22Rv1 (cell line): ENCODE measurements at regions not wholly inside any gene's neighbourhood (a gene's known extent, or its start where the extent isn't known, plus 50 kb on each side); places are given as distances from the start of the nearest gene placed in this dataset.

Experiments used
- ZFX ChIP-seq: fragments of 450-650 bp; IDR thresholded peaks from 2 replicates; pipeline ENCODE4 v1.6.1; 2017; ENCODE audit warnings: antibody characterized with exemption, borderline replicate concordance
- TF ChIP-seq, protein P1 (sequence below): fragments of 450-650 bp; IDR thresholded peaks from 2 replicates; pipeline ENCODE4 v1.5.1; 2017; ENCODE audit warnings: mild to moderate bottlenecking

DNA sequence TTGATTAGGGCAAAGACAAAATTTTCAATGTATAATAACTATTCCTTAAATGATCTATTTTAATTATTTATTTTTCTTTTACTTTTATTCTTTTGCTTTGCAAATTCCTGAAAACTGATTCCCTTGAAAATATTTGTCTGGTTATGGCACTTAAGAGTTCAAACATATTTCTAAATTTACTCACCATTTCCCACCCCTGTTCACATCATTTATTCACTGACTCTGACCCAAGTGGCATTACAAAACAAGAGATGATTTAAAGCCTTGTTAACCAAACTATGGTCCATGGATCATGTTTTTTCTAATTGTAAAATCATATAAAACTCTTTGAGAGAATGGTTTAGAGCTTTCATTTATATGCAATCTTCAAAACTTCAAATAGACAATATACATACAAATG is 1256.1 kb upstream of the LRRN3 start:
- TF ChIP-seq, protein P1, sequence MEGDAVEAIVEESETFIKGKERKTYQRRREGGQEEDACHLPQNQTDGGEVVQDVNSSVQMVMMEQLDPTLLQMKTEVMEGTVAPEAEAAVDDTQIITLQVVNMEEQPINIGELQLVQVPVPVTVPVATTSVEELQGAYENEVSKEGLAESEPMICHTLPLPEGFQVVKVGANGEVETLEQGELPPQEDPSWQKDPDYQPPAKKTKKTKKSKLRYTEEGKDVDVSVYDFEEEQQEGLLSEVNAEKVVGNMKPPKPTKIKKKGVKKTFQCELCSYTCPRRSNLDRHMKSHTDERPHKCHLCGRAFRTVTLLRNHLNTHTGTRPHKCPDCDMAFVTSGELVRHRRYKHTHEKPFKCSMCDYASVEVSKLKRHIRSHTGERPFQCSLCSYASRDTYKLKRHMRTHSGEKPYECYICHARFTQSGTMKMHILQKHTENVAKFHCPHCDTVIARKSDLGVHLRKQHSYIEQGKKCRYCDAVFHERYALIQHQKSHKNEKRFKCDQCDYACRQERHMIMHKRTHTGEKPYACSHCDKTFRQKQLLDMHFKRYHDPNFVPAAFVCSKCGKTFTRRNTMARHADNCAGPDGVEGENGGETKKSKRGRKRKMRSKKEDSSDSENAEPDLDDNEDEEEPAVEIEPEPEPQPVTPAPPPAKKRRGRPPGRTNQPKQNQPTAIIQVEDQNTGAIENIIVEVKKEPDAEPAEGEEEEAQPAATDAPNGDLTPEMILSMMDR = no peak
- TF ChIP-seq ZFX = no peak
